B cell (primary cell): ENCODE measurements at regions not wholly inside any gene's neighbourhood (a gene's known extent, or its start where the extent isn't known, plus 50 kb on each side); places are given as distances from the start of the nearest gene placed in this dataset.
A peak's percentile ranks its signal among the peaks of the same experiment; 100 is the strongest.

Source experiments
- ATAC-seq: fragments of 200-7000 bp; cut with Tn5 transposase; one replicate; pipeline ENCODE4 v1.10.0; 2021; ENCODE audit warnings: low read depth, mild to moderate bottlenecking, moderate number of reproducible peaks, moderate library complexity
- CTCF ChIA-PET: fragments of 350-600 bp; sonication (Branson Sonifier 250); formaldehyde crosslinking; loops from one replicate; lab custom pipeline; 2021; ENCODE audit warnings: antibody characterized with exemption, inconsistent platforms; lab: Charles Lee
- POLR2A ChIA-PET: fragments of 350-600 bp; sonication (Branson Sonifier 250); formaldehyde crosslinking; loops from one replicate; lab custom pipeline; 2021; ENCODE audit warnings: antibody characterized with exemption; lab: Charles Lee
- DNase-seq: peaks from one replicate; pipeline ENCODE4 v3.0.0; 2013
- H2AFZ ChIP-seq: 2 replicates; pipeline ENCODE4 v1.6.1; 2012; ENCODE audit warnings: mild to moderate bottlenecking, low read depth, low read length; ENCODE audit not compliant: insufficient read depth, poor library complexity, severe bottlenecking
- H3K27ac ChIP-seq, 2 donors: 1 replicate in 1 of 2; 2 replicates in 1 of 2; pipeline ENCODE4 v1.5.1; 2012 to 2013; ENCODE audit warnings: low read length in 2 of 2, mild to moderate bottlenecking in 2 of 2, moderate library complexity in 1 of 2
- H3K27me3 ChIP-seq, 4 experiments: fragments of 200-600 bp in 1 of 4; sonication (generic) in 1 of 4; replicated peaks in 1 of 4; 1 replicate in 2 of 4; 2 replicates in 2 of 4; pipeline versions ENCODE4 v1.6.1 to v1.7.0; 2013 to 2016; ENCODE audit warnings: low read length in 3 of 4, mild to moderate bottlenecking in 2 of 4, mixed read lengths in 1 of 4, moderate library complexity in 1 of 4; ENCODE audit not compliant: insufficient read depth in 4 of 4, control insufficient read depth in 3 of 4; ENCODE audit errors: control extremely low read depth in 1 of 4
- H3K36me3 ChIP-seq, 2 experiments: replicated peaks in 1 of 2; 1 replicate in 1 of 2; 2 replicates in 1 of 2; pipeline versions ENCODE4 v1.6.1 to v1.7.1; 2013; ENCODE audit warnings: low read length in 1 of 2; ENCODE audit not compliant: insufficient read depth in 2 of 2, control insufficient read depth in 1 of 2; ENCODE audit errors: control extremely low read depth in 1 of 2, extremely low read depth in 1 of 2
- H3K4me1 ChIP-seq, 2 donors: fragments of 200-600 bp in 1 of 2; sonication (generic) in 1 of 2; 1 replicate in 1 of 2; 2 replicates in 1 of 2; pipeline versions ENCODE4 v1.5.1 to v1.6.1; 2013 to 2017; ENCODE audit warnings: low read length in 2 of 2; ENCODE audit not compliant: control insufficient read depth in 2 of 2, insufficient read depth in 2 of 2
- H3K4me2 ChIP-seq: replicated peaks from 2 replicates; pipeline ENCODE3; 2012; ENCODE audit warnings: mild to moderate bottlenecking, low read depth, low read length; ENCODE audit not compliant: poor library complexity, severe bottlenecking
- H3K4me3 ChIP-seq, 5 experiments: fragments of 200-600 bp in 1 of 5; sonication (generic) in 1 of 5; 1 replicate in 3 of 5; 2 replicates in 2 of 5; pipeline versions ENCODE4 v1.5.1 to v1.7.0; 2011 to 2016; ENCODE audit warnings: low read length in 4 of 5, mild to moderate bottlenecking in 4 of 5, low read depth in 2 of 5, control low read depth in 1 of 5, moderate library complexity in 1 of 5; ENCODE audit not compliant: insufficient read depth in 1 of 5; ENCODE audit errors: control extremely low read depth in 1 of 5, extremely low read depth in 1 of 5
- H3K79me2 ChIP-seq: fragments of 200-600 bp; sonication (generic); one replicate; pipeline ENCODE4 v1.6.0; 2016; ENCODE audit warnings: low read length; ENCODE audit not compliant: control insufficient read depth, insufficient read depth
- H3K9ac ChIP-seq: fragments of 200-600 bp; sonication (generic); 2 replicates; pipeline ENCODE4 v1.6.1; 2017; ENCODE audit warnings: mild to moderate bottlenecking, low read length, moderate library complexity
- H3K9me3 ChIP-seq, 3 donors: one replicate each; pipeline versions ENCODE4 v1.6.1 to v1.7.1; 2013; ENCODE audit warnings: low read length in 2 of 3; ENCODE audit not compliant: control insufficient read depth in 2 of 3, insufficient read depth in 1 of 3; ENCODE audit errors: control extremely low read depth in 1 of 3
- H4K20me1 ChIP-seq: 2 replicates; pipeline ENCODE4 v1.6.0; 2012; ENCODE audit warnings: mild to moderate bottlenecking, low read length; ENCODE audit not compliant: insufficient read depth, control insufficient read depth, poor library complexity, severe bottlenecking
- H3K27ac Mint-ChIP-seq: one replicate; pipeline ENCODE4 v1.8.0; 2021; ENCODE audit warnings: mixed read lengths
- H3K27me3 Mint-ChIP-seq: one replicate; pipeline ENCODE4 v1.8.0; 2021; ENCODE audit warnings: mixed read lengths
- H3K4me1 Mint-ChIP-seq: one replicate; pipeline ENCODE4 v1.8.0; 2021; ENCODE audit warnings: mixed read lengths
- H3K4me3 Mint-ChIP-seq: one replicate; pipeline ENCODE4 v1.8.0; 2021; ENCODE audit warnings: mixed read lengths
- H3K9me3 Mint-ChIP-seq: one replicate; pipeline ENCODE4 v1.8.0; 2022; ENCODE audit warnings: mixed read lengths; ENCODE audit not compliant: insufficient read depth
- EZH2 ChIP-seq: IDR thresholded peaks from 2 replicates; pipeline ENCODE4 v1.6.1; 2012; ENCODE audit warnings: borderline replicate concordance, low read depth, mild to moderate bottlenecking, moderate library complexity, low read length; ENCODE audit not compliant: insufficient read depth, poor library complexity, severe bottlenecking
- WGBS: methylation state at CpG from one replicate; pipeline ENCODE4 v1.1.5; 2013; ENCODE audit warnings: missing lambda C conversion rate; ENCODE audit not compliant: insufficient coverage; 5-methylcytosine and 5-hydroxymethylcytosine counted together
- intact Hi-C: fragments of 100-400 bp; cut with micrococcal nuclease; formaldehyde crosslinking; loops from one replicate; pipeline ENCODE4 v1.10.0; 2022
- TF ChIP-seq, protein P1 (sequence below): fragments of 200-600 bp; IDR thresholded peaks from one replicate; pipeline ENCODE4 v1.8.0; 2022; ENCODE audit warnings: antibody characterized with exemption, mild to moderate bottlenecking

DNA sequence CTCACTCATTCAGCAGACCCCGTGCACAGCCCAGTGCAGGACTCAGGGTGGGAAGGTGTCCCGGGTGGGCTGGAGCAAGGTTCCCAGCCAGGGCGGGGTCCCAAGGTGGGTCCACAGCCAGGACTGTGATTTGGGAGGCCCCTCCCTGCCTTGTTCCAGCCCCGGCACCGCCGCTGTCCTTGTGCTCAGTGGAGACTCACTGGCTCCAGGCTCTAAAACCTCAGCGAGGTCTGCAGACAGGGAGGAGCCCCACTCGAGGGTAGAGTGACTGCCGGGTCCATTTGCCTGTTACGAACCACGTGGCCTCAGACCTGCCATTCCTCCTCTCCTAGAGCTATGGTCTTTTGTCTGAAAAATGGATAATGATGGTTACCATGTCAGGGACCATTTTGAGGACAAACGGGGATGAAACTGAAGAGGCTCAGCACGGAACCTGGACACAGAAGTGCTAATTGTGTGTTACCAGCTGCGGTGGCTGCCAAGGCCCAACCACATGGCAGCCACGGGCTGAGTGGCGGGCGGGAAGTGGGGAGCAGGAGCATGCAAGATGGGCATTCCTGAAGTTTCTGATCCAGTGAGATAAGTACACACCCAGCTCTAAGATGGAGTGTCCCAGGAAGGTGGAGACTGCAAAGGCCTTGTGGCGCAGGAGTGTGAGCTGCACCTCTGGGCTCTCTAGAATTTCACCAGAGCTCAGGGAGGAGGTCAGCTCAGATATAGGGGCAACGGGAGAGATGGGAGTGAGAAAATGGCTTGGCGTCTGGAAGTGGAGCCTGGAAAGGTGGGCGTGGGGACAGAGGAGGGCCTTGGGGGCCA lies 317.6 kb downstream of the SEC14L1 start:
- DNase-seq = no peak
- H3K79me2 ChIP-seq = peaks cover 100% of the 10 kb centered on the region
- no peaks in the 10 kb centered on the region for H3K27me3 Mint-ChIP-seq
- peaks cover 98 to 100% of the 10 kb centered on the region in 2 donors for H3K4me1 ChIP-seq
- peak overlapping the region; percentile 100 for H3K27ac Mint-ChIP-seq
- no peak overlapping the region for H2AFZ ChIP-seq
- CTCF ChIA-PET = interaction anchor here (0.8 to 5.6 kb wide), 9 partner anchors 8 to 127 kb away, joined by 3 to 31 read pairs (median 6); no protein-coding TSS in a partner anchor
- H3K9ac ChIP-seq = peak overlapping the region; percentile 62
- peaks cover 93% of the 10 kb centered on the region for H3K4me1 Mint-ChIP-seq
- whole genome bisulfite sequencing = 75% methylated on average over 17 of the region's 21 CpGs
- H3K4me2 ChIP-seq = peak overlapping the region; percentile 96
- peak overlapping the region in 3 of 5 experiments; percentile 9 to 41 (median 21) for H3K4me3 ChIP-seq
- ATAC-seq = no peak
- no peaks in the 10 kb centered on the region for H3K9me3 Mint-ChIP-seq
- H3K27me3 ChIP-seq = no peaks in the 10 kb centered on the region
- H3K27ac ChIP-seq = peak overlapping the region; percentile 77 to 96
- peak overlapping the region; percentile 94 for H3K4me3 Mint-ChIP-seq
- intact Hi-C loops = loop anchor here (10.0 kb wide), 1 partner anchor 374 kb away; no protein-coding TSS in a partner anchor
- peaks cover 0 to 20% of the 10 kb centered on the region in 2 experiments for H3K36me3 ChIP-seq
- POLR2A ChIA-PET = interaction anchor here (0.5 to 3.2 kb wide), 11 partner anchors 9 to 1007 kb away, joined by 3 to 20 read pairs (median 3); partner anchors contain the start of gene TNRC6C
- H4K20me1 ChIP-seq = peaks cover 4% of the 10 kb centered on the region
- no peak for TF ChIP-seq EZH2
- TF ChIP-seq, protein P1, sequence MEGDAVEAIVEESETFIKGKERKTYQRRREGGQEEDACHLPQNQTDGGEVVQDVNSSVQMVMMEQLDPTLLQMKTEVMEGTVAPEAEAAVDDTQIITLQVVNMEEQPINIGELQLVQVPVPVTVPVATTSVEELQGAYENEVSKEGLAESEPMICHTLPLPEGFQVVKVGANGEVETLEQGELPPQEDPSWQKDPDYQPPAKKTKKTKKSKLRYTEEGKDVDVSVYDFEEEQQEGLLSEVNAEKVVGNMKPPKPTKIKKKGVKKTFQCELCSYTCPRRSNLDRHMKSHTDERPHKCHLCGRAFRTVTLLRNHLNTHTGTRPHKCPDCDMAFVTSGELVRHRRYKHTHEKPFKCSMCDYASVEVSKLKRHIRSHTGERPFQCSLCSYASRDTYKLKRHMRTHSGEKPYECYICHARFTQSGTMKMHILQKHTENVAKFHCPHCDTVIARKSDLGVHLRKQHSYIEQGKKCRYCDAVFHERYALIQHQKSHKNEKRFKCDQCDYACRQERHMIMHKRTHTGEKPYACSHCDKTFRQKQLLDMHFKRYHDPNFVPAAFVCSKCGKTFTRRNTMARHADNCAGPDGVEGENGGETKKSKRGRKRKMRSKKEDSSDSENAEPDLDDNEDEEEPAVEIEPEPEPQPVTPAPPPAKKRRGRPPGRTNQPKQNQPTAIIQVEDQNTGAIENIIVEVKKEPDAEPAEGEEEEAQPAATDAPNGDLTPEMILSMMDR = no peak
- H3K9me3 ChIP-seq = no peaks in the 10 kb centered on the region
